ENCODE measurements at regions not wholly inside any gene's neighbourhood (a gene's known extent, or its start where the extent isn't known, plus 50 kb on each side); places are given as distances from the start of the nearest gene placed in this dataset.

DNA sequence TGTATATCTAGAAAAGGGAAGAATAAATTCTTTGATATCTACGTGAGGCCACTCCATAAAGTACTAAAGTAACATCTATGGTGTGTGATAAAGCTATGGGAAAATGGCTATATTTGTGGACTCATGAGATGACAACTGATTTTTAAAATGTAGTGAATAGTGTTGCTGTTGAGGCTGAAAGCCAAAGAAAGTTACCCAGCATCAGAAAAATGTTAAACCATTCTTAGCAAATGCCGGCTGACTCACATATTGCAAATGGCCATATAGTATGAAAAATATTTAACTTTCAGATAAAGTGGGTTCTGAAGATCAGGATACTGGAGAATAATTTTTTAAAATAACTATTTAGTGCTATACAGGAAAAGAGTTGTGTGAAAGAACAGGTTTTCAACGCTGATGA, 129.9 kb upstream of the GRIK2 start:
- intact Hi-C loops (cut with DNase I): no loop called here
- ATAC-seq (ENCODE audit: poor library complexity) (no peak), DNase-seq (no peak)

DNA sequence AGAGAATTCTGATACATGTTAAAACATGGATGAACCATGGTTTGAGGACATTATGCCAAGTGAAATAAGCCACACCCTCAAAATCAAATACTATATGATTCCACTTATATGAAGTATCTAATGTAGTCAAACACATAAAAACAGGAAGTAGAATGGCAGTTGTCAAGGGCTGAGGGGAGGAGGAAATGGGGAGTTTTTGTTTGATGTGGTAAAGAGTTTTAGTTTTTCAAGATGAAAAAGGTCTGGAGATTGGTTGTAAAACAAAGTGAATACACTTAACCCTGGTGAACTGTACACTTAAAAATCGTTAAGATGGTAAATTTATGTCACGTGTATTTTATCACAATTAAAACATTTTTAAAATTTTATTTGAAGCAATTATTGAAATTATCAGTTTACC, 127.4 kb upstream of the GRIK2 start:
- intact Hi-C loops (cut with DNase I): no loop called here
- ATAC-seq (ENCODE audit: poor library complexity) (no peak), DNase-seq (no peak)

DNA sequence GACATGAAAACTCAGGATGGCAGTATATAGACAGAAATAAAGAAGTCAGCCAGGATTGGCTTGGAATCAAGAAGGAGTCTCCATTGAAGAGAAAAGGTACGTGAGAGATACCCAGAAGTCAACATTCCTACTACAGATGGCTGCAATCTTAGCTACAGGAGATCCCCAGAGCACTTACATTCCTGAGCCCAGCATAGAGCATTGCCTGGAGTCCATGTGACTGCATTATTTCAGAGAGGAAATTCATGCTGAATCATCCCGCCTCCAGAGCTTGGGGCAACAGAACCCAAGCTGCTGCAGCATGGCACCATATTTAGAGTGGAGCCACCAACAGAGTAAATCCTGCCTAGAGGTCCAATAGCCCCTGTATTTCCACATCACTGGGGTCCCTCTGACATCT, 125.0 kb upstream of the GRIK2 start:
- intact Hi-C loops (cut with DNase I): no loop called here
- no peak for DNase-seq

DNA sequence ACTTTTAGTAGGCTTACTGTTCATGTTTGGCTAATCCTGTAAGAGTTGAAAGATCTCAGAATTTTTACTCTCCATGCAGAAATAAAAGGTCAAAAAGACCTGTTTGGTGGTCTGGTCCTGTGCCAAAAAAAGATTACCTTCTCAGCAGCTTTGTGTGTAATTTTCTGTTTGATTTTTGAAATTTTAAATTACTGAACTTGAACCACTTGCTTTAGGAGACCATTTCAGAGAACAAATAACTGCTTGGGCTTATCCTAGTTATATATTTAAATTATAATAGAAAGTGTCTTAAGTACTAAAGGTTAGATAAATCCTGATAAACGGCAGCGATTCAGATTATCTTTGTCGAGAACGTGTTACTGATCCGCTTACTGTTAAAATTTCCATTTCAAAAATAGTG, 118.3 kb upstream of the GRIK2 start:
- DNase-seq: no peak

More for the DNA sequence above, 125.0 kb upstream of the GRIK2 start:
- no peak for ATAC-seq (ENCODE audit: poor library complexity)

DNA sequence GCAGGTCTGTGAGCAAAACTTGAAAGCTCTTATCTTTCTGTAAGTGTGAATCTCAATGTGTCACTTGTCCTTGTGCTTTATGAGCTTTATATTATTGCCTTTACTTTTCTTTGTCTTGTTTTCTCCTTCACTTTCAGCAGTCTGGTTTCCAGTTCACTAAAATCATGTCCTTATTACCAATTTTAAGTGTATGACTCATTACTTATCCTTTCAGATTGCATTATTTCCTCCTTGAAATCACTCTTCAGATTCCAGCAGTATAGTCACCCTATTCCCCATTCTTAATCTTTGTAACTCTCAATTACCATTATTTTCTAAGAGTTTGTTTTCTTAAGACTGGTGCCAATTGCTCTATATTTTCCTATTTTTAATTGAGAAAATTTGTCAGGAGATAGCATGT, 117.4 kb upstream of the GRIK2 start:
- intact Hi-C loops (cut with DNase I): no loop called here
- DNase-seq (no peak), ATAC-seq (ENCODE audit: poor library complexity) (no peak)

More for the DNA sequence above, 118.3 kb upstream of the GRIK2 start:
- ATAC-seq (ENCODE audit: poor library complexity): no peak
- intact Hi-C loops (cut with DNase I): no loop called here

DNA sequence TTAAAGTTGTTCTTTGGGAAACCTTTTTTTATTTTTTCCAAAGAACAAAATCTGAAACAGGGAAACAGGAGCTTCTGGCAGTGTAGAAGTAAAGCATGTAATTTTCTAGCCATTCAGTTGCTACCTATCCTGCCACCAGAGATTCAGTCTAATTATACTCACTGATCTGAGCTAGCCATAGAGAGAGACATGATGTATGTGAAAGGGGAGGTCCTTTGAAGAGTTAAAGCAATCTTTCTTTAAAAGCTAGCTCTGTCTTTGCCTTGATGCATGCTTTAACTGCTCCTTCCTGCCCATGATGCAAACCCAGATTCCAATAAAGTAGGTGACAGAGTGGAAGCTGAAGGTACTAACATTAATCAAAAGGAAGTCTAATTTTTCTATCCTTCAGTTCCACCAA, 114.1 kb upstream of the GRIK2 start:
- intact Hi-C loops (cut with DNase I): no loop called here
- DNase-seq (no peak), ATAC-seq (ENCODE audit: poor library complexity) (no peak)

DNA sequence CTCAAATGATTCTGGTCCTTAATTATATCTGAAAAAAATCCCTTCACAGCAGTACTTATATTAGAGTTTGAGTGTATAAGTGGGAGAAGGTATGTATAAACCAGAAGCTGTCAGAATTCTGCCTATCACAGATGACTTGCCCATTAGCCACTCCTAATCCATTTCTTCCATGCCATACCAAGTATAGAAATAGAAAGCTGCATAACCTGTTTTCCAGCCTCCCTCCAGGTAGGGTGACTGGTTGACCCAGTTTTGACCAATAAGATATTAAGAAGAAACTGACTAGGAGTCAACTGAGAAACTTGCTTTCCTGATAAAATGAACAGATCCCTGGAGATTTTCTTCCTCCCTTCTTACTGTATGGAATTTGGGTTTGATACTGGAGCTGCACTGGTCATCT, 112.2 kb upstream of the GRIK2 start:
- no peak for ATAC-seq (ENCODE audit: poor library complexity)
- no peak for DNase-seq
- intact Hi-C loops (cut with DNase I): no loop called here

DNA sequence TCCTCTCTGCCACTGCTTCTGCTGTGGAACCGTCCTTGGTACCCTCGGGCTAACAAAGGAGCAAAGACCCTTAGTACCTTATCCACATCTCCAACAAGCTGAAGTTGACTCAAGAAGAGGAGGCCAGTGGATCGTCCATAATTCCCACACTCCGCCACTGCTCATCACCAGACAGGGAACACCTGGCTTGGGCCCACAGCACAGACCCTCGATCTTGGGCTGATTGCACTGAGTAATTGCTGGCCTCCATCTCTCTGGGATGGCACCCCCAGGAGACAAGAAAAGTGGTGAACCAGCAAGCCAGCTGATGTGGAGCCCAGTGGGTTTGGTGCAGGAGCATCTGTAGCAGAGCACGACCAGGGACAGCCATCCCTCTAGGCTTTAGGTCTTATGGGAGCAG, 109.4 kb upstream of the GRIK2 start:
- intact Hi-C loops (cut with DNase I): no loop called here
- ATAC-seq (ENCODE audit: poor library complexity) (no peak), DNase-seq (no peak)

DNA sequence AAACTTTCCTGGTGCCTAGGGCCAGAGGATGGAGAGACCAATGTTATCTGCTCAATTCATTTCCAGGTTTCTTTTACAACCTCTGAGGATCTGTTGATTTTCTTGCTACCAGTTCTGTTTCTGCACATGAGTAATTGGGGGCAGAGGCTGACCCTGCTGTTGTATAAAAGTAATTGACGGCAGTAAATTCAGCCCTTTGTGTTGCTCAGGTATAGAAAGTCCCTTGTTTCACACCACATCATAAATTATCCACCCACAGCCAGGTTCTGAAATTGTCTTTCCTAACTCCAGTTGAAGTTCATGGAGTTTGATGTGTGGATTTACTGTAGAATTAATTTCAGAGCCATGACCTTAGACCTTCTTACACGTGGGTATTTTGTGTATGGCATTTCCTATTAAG, 107.4 kb upstream of the GRIK2 start:
- intact Hi-C loops (cut with DNase I): no loop called here
- DNase-seq (no peak), ATAC-seq (ENCODE audit: poor library complexity) (no peak)

DNA sequence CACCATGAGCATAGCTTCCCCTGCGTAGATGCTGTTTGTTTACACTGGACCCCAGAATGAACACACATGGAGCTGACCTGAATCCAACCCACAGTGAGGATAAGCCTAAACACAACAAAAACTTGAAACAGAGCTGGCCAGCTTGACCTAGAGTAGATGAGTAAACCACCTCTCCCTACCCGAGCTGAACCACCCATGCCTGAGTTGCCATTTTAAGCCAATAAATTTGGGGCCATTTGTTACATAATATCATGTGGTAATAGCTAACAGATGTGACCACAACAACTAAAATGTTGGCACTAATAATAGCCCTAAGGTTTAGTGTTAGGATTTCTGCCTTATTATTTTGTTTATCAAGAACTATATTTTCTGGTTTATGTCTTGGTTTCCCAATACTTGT, 103.2 kb upstream of the GRIK2 start:
- intact Hi-C loops (cut with DNase I): no loop called here
- ATAC-seq (ENCODE audit: poor library complexity) (no peak), DNase-seq (no peak)

DNA sequence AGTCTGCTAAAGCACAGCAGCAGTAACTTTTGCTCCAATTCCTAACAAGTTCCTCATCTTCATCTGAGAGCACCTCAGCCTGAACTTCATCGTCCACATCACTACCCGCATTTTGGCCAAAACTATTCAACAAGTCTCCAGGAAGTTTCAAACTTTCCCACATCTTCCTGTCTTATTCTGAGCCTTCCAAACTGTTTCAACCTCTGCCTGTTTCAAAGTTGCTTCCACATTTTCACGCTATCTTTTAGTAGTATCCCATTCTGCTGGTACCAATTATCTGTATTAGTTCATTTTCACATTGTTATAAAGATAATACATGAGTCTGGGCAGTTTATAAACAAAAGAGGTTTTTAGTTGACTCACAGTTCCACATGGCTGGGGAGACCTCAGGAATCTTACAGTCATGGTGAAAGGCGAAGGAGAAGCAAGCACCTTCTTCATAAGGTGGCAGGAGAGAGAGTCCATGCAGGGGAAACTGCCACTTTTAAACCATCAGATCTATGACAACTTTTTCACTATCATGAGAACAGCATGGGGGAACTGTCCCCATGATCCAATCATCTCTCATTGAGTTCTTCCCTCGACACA, 99.4 kb upstream of the GRIK2 start:
- DNase-seq (no peak), ATAC-seq (ENCODE audit: poor library complexity) (no peak)
- intact Hi-C loops (cut with DNase I): no loop called here

DNA sequence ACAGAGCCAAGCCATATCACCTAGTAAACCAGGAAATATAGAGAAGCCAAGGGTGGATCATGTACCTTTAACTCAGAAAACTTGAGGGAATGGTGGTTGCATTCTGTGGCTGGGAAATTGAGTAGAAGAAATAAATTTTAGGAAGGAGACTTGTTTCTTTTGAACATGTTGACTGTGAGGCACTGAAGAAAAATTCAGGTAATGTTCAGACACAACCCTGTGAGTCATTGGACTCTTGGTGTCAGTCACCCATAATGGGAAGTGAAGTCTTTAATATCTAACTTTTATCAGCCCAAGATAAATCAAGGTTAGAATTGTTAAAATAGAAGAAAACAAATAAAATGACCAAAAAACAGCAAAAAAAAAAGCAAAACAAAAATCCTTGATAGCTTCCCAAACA, 98.8 kb upstream of the GRIK2 start:
- ATAC-seq (ENCODE audit: poor library complexity) (no peak), DNase-seq (no peak)
- intact Hi-C loops (cut with DNase I): no loop called here

DNA sequence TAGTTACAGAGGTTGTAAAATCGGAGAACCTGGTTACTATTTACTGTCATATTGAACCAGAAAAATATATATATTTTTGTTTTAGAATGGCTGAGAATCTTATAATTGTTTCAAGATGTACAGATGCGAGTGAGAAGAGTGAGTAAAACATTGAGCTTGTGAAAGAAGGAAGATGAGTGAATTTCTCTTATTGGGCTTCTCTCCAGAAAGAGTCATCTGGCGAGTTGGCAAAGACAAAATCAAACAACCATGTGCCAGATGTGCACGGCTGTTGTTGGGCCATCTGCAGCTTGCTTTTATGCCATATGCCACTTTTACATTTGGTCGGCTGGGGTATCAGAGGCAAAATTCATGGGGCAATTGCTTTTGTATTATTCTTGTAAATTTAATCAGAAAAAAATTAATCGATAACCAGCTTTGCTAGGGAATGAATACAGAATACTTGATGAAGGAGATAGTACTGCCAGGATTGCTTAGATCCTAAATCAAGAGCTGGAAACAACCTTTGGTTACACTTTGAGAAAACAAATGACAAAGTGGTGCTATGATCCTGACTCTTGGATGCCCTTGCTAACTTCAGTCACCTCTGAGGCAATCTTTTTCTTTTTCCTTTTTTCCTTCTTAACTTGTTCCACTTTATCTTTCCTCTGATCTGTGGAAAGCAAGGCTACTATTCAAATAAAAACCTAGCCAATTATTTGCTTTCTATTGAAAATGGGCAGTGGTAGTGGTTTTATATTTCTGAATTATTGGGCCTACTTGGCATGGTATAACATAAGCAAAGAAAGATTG, 97.1 kb upstream of the GRIK2 start:
- intact Hi-C loops (cut with DNase I): no loop called here
- ATAC-seq (ENCODE audit: poor library complexity) (no peak), DNase-seq (no peak)

DNA sequence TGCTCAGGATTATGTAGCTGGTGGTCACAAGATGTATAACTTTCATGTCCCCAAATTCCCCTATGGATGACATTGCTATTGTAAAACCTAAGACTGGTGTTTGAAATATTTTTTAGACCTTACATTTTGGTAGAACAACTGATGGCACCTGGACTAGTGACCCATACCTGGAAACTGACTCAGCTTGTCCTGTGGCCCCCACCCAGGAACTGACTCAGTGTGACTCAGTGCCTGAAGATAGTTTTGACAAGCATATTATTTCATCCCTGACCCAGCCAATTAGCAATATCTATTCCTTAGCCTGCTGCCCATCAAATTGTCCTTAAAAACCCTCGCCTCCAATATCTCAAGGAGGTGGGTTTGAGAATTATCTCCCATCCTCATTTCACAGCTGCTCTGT, 90.9 kb upstream of the GRIK2 start:
- ATAC-seq (ENCODE audit: poor library complexity): no peak
- DNase-seq: no peak
- intact Hi-C loops (cut with DNase I): no loop called here

DNA sequence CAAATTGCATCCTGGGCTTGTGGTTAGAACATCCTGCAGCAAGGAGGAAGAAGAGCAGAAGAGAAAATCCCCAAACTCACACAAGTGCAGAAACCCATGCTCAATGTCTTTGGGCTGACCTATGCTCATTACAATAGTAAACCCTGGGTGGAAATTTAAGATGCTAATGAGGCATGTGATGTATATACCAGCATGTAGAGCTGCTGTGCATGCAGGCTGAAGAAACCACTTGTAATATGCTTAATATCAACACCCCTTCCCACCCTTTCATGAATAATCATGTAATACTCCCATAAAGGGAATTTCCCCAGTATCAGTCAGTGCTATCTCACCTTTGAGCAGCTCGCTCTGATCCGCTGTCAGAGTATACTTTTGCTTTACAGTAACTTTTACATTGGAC, 90.0 kb upstream of the GRIK2 start:
- no peak for DNase-seq
- ATAC-seq (ENCODE audit: poor library complexity): no peak
- intact Hi-C loops (cut with DNase I): no loop called here

DNA sequence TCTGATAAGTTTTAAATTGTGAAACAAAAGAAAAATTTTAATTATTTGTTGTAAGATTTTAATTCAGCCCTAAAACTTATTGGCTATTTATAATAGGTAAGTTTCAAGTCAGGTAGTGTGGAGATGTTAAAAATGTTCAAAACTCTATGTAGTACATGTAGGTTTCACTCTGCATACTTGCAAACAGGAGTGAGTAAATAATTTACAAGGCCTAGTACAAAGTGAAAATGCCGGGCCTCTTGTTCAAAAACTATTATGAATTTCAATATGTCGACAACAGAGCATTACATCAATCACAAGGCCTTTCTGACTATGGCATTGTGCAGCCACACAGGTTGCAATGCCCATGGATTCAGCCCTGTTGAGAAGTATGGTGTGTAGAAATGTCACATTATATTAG, 80.9 kb upstream of the GRIK2 start:
- ATAC-seq (ENCODE audit: poor library complexity) (no peak), DNase-seq (no peak)
- intact Hi-C loops (cut with DNase I): no loop called here

DNA sequence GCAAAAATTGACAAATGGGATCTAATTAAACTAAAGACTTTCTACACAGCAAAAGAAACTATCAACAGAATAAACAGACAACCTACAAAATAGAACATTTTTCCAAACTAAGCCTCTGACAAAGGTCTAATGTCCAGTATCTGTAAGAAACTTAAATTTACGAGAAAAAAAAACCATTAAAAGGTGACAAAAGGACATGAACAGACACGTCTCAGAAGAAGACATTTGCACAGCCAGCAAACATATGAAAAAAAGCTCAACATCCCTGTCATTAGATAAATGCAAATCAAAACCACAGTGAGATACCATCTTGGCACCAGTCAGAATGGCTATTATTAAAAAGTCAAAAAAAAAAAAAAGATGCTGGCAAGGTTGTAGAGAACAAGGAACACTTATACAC, 70.6 kb upstream of the GRIK2 start:
- DNase-seq: no peak
- intact Hi-C loops (cut with DNase I): no loop called here
- no peak for ATAC-seq (ENCODE audit: poor library complexity)

DNA sequence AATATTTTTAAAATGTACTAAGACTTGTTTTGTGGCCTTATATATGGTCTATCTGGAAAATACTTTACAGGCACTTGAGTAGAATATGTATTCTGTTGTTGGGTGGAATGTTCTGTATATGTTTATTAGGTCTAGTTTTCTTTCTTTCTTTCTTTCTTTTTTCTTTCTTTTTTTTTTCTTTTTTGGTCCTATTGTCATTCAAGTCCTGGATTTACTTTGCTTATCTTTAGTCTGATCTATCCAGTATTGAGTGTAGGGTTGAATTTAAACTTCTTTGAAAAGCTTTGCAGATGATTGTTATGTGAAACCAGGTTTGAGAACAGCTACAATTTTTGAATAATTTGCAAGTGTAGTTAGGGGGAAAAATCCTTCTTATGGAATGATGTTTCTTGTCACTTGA, 67.1 kb upstream of the GRIK2 start:
- no peak for DNase-seq
- intact Hi-C loops (cut with DNase I): no loop called here
- no peak for ATAC-seq (ENCODE audit: poor library complexity)

DNA sequence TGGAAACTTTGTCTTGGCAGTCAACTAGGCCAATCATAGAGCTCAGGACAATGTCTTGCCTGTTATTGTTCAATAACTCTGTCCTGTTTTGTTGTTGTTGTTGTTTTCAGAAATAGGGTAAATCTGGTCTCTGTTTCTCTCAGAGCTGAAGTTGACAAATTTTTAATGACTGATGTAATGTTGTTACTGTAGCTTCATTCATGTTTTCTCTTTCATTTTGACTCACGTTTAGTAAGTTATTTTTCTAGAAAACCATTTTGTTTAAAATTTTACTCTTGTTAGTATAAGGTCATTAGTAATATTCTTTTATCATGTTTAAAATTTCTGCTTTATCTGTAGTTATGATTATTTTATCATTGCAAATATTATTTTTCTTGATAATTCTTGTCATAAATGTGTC, 51.6 kb upstream of the GRIK2 start:
- ATAC-seq (ENCODE audit: poor library complexity) (no peak), DNase-seq (no peak)
- intact Hi-C loops (cut with DNase I): no loop called here

Data from Right ventricle myocardium superior (tissue), 1 donor.